ENCODE measurements at regions not wholly inside any gene's neighbourhood (a gene's known extent, or its start where the extent isn't known, plus 50 kb on each side); places are given as distances from the start of the nearest gene placed in this dataset.

DNA sequence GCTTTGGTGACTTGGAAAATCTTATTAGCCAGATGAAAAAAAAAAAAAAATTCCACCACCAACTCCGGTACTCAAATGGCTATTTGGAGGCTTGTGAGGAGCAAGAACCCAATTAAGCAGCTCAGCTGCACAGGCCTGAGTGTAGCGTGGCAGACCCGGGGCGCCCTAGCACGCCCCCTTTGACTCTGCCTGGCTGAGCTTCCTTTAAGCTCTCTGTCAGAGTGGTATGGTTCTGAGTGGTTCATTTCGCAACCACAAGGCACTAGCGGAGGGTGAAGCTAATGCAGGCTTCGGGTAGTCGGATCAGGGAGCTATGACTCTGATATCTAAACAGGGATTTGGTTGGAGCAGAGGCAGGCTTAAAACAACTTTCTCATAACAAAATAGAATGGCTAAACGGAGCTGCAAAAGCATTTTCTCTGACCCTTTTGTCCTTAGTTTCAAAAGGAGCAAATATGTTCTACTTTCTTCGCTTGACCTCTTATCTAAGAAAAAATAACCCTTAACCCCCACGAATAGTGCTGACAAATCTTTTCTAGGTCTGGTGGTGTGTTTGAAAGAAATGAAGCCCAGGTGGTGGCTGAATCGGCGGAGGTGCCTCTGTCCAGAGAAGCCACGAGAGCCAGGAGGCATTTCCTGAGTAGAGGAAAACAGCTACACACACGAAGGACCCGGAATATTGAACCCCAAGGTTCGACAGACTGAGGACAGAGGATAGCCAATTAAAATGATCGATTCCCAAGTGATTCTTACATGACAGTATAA is 285.4 kb upstream of the GLI3 start:
- Histone ChIP-seq H3K27me3 (no peaks in the 10 kb centered on the region), H3K4me2 (no peak overlapping the region), H3K27ac (no peak overlapping the region), H3K4me1 (peaks cover 6% of the 10 kb centered on the region; the same call in 1 of the 2 replicates), H3K36me3 (no peaks in the 10 kb centered on the region), H3K9me3 (peaks cover 34% of the 10 kb centered on the region), H4K20me1 (no peaks in the 10 kb centered on the region), H3K4me3 (no peak overlapping the region), H3K9ac (no peak overlapping the region)
- no peak for TF ChIP-seq Cebpa-rat (IDR thresholded peaks at IDR 0.05)

DNA sequence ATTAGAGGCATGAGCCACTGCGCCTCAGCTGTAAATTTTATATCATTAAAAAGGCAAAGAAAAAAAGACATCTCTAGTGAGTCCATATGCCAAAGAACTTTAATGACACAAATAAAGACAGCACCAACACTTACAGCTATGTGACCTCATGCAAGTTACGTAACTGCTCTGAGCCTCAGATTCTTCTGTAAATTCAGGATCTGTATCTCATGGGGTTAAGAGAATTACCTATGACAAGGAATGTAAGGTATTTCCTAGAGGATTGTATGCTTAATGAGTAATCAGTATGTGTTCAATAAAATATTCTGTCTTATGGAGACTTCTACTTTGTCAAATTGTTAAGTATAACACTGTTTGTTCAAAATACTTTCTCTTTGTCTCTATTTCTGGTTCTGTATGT is 274.0 kb upstream of the GLI3 start:
- no peak overlapping the region for H3K9ac ChIP-seq
- H3K27ac ChIP-seq = no peak overlapping the region
- H3K4me2 ChIP-seq = no peak overlapping the region
- H3K9me3 ChIP-seq = no peaks in the 10 kb centered on the region
- H3K4me1 ChIP-seq = no peaks in the 10 kb centered on the region
- TF ChIP-seq Cebpa-rat (IDR thresholded peaks at IDR 0.05) = no peak
- no peaks in the 10 kb centered on the region for H3K27me3 ChIP-seq
- no peaks in the 10 kb centered on the region for H3K36me3 ChIP-seq
- no peak overlapping the region for H3K4me3 ChIP-seq
- no peaks in the 10 kb centered on the region for H4K20me1 ChIP-seq

DNA sequence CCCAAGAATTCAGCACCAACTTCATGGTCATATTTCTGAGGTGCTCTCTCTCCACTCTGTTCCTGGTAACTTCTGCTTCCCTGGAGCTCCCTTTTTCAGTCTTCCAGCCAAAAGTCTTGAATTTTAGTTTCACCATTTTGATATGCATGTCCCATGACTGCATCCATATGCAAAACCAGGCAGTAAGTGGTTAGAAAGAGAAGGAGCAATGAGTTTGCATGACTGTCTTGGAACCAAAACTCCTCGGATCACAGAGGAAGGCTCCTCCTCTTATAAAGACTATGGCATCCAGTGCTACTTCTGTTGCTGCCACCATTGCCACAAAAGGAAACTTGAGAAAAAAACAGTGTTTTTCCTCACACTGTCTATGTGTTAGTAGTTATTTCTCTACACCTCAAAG is 269.1 kb upstream of the GLI3 start:
- Histone ChIP-seq H3K36me3 (no peaks in the 10 kb centered on the region), H3K9me3 (no peaks in the 10 kb centered on the region), H3K4me2 (no peak overlapping the region), H3K27me3 (no peaks in the 10 kb centered on the region), H3K9ac (no peak overlapping the region), H3K4me3 (no peak overlapping the region), H4K20me1 (no peaks in the 10 kb centered on the region), H3K27ac (no peak overlapping the region), H3K4me1 (no peaks in the 10 kb centered on the region)
- no peak for TF ChIP-seq Cebpa-rat (IDR thresholded peaks at IDR 0.05)

DNA sequence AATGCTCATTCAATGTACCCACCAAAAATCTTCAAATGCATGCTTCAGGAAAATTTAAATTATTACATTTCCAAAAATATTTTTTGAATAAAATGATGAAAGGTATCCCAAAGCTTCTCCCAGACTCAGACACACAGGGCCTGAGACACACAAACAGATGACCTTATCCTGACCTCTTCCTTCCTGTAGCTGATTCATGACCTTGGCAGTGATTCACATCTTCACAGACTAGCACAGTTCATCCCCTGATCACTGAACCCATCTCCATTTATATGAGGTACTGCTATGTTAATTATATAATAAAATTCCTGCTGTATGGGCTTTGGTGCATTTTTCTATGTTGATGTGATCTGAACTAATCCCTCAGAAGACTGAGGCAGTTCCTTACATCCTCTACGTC is 265.0 kb upstream of the GLI3 start:
- Histone ChIP-seq H3K9ac (no peak overlapping the region), H4K20me1 (no peaks in the 10 kb centered on the region), H3K27me3 (no peaks in the 10 kb centered on the region), H3K4me1 (no peaks in the 10 kb centered on the region), H3K27ac (no peak overlapping the region), H3K4me3 (no peak overlapping the region), H3K4me2 (no peak overlapping the region), H3K36me3 (no peaks in the 10 kb centered on the region), H3K9me3 (no peaks in the 10 kb centered on the region)
- no peak for TF ChIP-seq Cebpa-rat (IDR thresholded peaks at IDR 0.05)

DNA sequence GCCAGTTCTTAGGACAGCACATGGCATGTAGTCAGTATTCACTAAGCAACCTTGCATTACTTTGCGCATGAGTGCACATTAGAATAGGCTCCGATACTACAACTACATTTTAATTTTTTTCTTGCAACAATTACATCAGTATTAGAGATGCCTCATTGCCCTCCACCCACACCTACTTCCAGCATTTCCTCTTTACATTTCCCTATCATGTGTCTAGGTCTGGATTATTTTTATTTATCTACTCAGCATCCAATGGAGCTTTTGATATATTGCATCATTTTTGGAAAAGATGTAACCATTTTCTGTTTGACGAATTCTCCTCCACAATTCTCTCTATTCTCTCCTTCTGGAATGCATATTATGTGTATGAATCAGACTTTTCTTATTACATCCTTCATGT is 258.2 kb upstream of the GLI3 start:
- no peak for TF ChIP-seq Cebpa-rat (IDR thresholded peaks at IDR 0.05)
- no peak overlapping the region for H3K27ac ChIP-seq
- H4K20me1 ChIP-seq = no peaks in the 10 kb centered on the region
- H3K9me3 ChIP-seq = no peaks in the 10 kb centered on the region
- peaks cover 27% of the 10 kb centered on the region for H3K4me1 ChIP-seq
- H3K4me3 ChIP-seq = no peak overlapping the region
- H3K36me3 ChIP-seq = no peaks in the 10 kb centered on the region
- no peaks in the 10 kb centered on the region for H3K27me3 ChIP-seq
- H3K4me2 ChIP-seq = peak overlapping the region; percentile 93
- no peak overlapping the region for H3K9ac ChIP-seq

DNA sequence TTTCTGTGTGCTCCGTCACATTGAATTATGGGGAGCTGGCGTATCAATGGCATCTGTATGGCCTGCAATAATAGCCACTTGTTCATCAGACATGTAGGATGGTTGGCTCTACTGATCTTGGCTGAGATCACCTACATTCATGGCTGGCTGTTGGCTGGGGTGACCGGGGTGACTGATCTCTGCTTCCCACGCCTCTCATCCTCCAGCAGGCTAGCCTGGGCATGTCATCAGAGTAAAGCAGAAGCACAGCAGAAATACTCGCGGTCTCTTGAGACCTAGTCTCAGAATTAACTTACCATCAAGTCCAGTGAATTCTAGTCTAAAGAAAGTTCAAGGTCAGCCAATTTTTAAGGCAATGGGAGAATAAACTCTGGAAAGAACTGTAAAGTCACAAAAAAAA is 257.7 kb upstream of the GLI3 start:
- Histone ChIP-seq H3K4me2 (peak overlapping the region; percentile 93), H4K20me1 (no peaks in the 10 kb centered on the region), H3K27ac (no peak overlapping the region), H3K9me3 (no peaks in the 10 kb centered on the region), H3K36me3 (no peaks in the 10 kb centered on the region), H3K9ac (no peak overlapping the region), H3K4me1 (peaks cover 27% of the 10 kb centered on the region), H3K27me3 (no peaks in the 10 kb centered on the region), H3K4me3 (no peak overlapping the region)
- TF ChIP-seq Cebpa-rat (IDR thresholded peaks at IDR 0.05) = no peak

DNA sequence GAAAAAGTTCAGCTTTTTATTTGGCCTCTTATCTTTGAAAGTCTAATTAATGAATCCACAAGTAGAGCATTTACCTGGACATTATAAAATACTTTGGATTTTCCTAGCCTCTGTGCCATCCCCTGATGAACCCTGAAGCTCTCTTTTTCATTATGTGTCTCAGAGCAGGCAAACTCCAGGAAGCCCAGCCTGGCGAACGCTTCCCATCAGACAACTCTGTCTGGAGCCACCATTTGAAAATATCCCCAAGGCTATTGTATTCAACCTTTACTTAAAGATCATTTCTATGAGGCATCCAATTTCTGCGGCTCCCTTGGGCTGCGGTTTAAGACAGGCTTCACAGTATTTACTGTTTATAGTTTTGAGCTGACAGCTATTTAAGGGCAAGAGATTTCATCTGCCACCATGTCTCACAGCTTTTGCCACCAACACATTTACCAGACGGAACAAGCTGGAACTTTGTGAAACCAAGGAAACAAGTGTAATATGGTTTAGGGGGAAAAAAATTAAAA is 257.2 kb upstream of the GLI3 start:
- Histone ChIP-seq H3K27ac (no peak overlapping the region), H4K20me1 (no peaks in the 10 kb centered on the region), H3K9ac (0 out of 2 replicates have a peak overlapping the region, but pooled peaks have one; percentile 25), H3K9me3 (no peaks in the 10 kb centered on the region), H3K4me2 (peak overlapping the region; percentile 93), H3K4me3 (peak overlapping the region; percentile 57; the same call in 1 of the 2 replicates), H3K27me3 (no peaks in the 10 kb centered on the region), H3K4me1 (peaks cover 27% of the 10 kb centered on the region), H3K36me3 (no peaks in the 10 kb centered on the region)
- no peak for TF ChIP-seq Cebpa-rat (IDR thresholded peaks at IDR 0.05)

DNA sequence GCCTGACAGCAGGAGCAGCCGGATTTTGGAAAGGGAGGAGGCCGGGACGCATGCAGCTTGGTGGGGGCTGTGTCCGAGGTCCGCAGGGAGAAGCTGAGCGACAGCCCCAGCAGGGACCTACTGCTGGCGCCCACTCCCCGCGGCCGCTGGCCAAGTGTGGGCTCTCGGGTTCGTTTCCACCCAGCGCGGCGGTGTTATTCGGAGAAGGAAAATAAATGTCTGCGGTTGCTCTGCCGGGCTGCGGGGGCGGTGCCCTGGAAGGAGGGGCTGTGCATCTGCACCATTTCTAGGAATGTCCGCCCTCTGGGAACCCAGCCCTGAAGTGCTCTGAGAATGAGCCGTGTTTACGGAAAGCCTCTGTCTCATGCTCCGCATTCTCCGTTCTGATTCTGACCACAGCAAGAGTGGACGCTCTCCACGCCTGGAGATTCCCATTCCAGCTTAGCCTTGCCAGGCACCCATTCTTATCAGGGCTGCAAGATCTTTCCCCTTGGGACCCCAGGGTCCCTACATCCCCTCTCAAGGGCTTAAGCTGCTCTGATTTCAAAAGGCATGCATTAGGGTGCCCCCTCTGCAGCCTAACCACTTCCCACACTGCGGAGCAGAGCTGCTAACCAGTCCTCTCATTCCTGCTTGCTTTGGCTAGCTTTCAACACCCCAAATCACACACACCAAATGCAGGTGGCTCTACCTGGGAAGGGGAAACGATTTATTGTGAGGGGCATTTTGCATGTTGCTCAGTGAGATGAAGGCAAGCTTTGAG is 256.6 kb upstream of the GLI3 start:
- Histone ChIP-seq H3K4me1 (peaks cover 27% of the 10 kb centered on the region), H3K4me3 (peak overlapping the region; percentile 57), H3K9me3 (no peaks in the 10 kb centered on the region), H3K27ac (no peak overlapping the region), H3K36me3 (no peaks in the 10 kb centered on the region), H4K20me1 (no peaks in the 10 kb centered on the region), H3K9ac (0 out of 2 replicates have a peak overlapping the region, but pooled peaks have one; percentile 25), H3K27me3 (no peaks in the 10 kb centered on the region), H3K4me2 (peak overlapping the region; percentile 93)
- TF ChIP-seq Cebpa-rat (IDR thresholded peaks at IDR 0.05) = no peak

DNA sequence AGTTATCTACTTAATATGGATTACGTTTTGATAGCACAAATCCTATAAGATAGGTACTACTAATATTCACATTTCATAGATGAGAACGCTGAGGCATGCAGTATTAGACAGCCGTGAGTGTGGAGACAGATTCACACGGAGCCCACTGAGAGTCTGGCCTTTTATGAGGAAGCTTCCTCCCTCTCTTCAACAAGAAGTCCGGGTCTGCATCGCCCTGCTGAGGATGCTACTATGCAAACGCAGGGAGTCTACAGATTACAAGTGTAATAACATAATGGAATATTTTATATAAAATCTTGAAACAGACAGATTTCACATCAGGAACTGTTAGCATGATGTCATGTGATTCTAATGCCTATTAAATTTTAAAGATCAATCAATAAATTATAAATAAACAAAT is 255.9 kb upstream of the GLI3 start:
- TF ChIP-seq Cebpa-rat (IDR thresholded peaks at IDR 0.05) = no peak
- Histone ChIP-seq H3K27ac (no peak overlapping the region), H3K9ac (no peak overlapping the region), H4K20me1 (no peaks in the 10 kb centered on the region), H3K27me3 (no peaks in the 10 kb centered on the region), H3K4me2 (peak overlapping the region; percentile 93), H3K36me3 (no peaks in the 10 kb centered on the region), H3K4me3 (no peak overlapping the region), H3K4me1 (peaks cover 27% of the 10 kb centered on the region), H3K9me3 (no peaks in the 10 kb centered on the region)

DNA sequence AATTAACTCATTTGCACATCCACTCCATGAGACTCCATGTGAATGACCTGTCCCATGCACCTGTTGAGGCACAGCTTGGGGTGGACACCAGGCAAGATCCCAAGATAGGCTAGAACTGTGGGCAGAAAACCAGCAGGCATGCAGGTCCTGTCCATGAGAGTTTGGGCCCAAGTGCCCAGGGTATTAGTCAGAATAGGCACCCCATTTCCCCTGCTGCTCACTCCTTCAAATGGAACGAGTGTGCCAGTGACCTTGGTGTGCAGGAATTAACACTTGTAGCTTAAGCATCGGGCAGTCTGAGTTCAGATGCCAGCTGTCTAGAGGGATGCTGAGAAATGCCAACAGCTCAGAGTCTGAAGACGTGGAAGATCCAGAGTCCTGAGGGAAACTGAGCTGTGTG is 254.1 kb upstream of the GLI3 start:
- no peak overlapping the region for H3K4me2 ChIP-seq
- no peak overlapping the region for H3K9ac ChIP-seq
- H3K36me3 ChIP-seq = no peaks in the 10 kb centered on the region
- no peaks in the 10 kb centered on the region for H4K20me1 ChIP-seq
- H3K4me1 ChIP-seq = peaks cover 27% of the 10 kb centered on the region
- H3K9me3 ChIP-seq = no peaks in the 10 kb centered on the region
- H3K4me3 ChIP-seq = no peak overlapping the region
- H3K27me3 ChIP-seq = no peaks in the 10 kb centered on the region
- H3K27ac ChIP-seq = no peak overlapping the region
- TF ChIP-seq Cebpa-rat (IDR thresholded peaks at IDR 0.05) = no peak
